ENCODE measurements at regions not wholly inside any gene's neighbourhood (a gene's known extent, or its start where the extent isn't known, plus 50 kb on each side); places are given as distances from the start of the nearest gene placed in this dataset.

- CTCF ChIA-PET: no interaction called here
- no peak for ATAC-seq
- H3K27me3 ChIP-seq (ENCODE audit: insufficient read depth, low read length): no peaks in the 10 kb centered on the region
- H3K4me2 ChIP-seq (ENCODE audit: low read length): no peak overlapping the region
- H2AFZ ChIP-seq (ENCODE audit: low read depth, low read length, poor library complexity, severe bottlenecking): no peak overlapping the region
- H3K4me3 ChIP-seq (replicated peaks in 1 of 2; ENCODE audit: low read depth in 1 of 2, low read length in 2 of 2): no peak overlapping the region
- BruUV-seq (replicated peaks): no TSS peak
- no peaks in the 10 kb centered on the region for H3K9me2 ChIP-seq (ENCODE audit: insufficient read depth)
- H4K20me1 ChIP-seq (ENCODE audit: insufficient read depth): no peaks in the 10 kb centered on the region
- no peak for DNase-seq (ENCODE audit: low read depth, low spot score)
- intact Hi-C loops (cut with micrococcal nuclease): no loop called here
- POLR2A ChIA-PET: no interaction called here
- RAD21 ChIA-PET (ENCODE audit: low non-redundant PET in 1 of 2, low total read pairs in 2 of 2, uncharacterized antibody in 2 of 2, unreplicated experiment in 2 of 2): no interaction called here
- TF ChIP-seq EZH2 (IDR thresholded peaks at IDR 0.05) (no peak), ELF1 (IDR thresholded peaks at IDR 0.05; ENCODE audit: borderline replicate concordance, low read depth) (no peak), SRF (IDR thresholded peaks at IDR 0.05; ENCODE audit: low read depth) (no peak), FOSL1 (IDR thresholded peaks at IDR 0.05; ENCODE audit: low read depth) (no peak), POLR2A (IDR thresholded peaks at IDR 0.05; ENCODE audit: borderline replicate concordance, extremely low read depth, insufficient read depth, insufficient read length) (no peak), ZNF274 (IDR thresholded peaks at IDR 0.05; ENCODE audit: low read depth, low read length) (no peak), MAX (IDR thresholded peaks at IDR 0.05) (no peak), SIN3A (IDR thresholded peaks at IDR 0.05; ENCODE audit: low read depth) (no peak), CTCF (IDR thresholded peaks at IDR 0.05 in 2 of 3, conservative IDR thresholded peaks at IDR 0.05 in 1 of 3; ENCODE audit: borderline replicate concordance in 1 of 3, insufficient read depth in 1 of 3, low read depth in 2 of 3, low read length in 2 of 3) (no peak), YY1 (IDR thresholded peaks at IDR 0.05; ENCODE audit: extremely low read depth, insufficient replicate concordance, low read depth, low read length) (no peak)
- H3K36me3 ChIP-seq (ENCODE audit: control insufficient read depth in 1 of 2, insufficient read depth in 2 of 2, low read length in 2 of 2): no peaks in the 10 kb centered on the region
- H3K4me1 ChIP-seq (ENCODE audit: control insufficient read depth in 1 of 2, insufficient read depth in 2 of 2, low read length in 2 of 2): no peaks in the 10 kb centered on the region
- no peaks in the 10 kb centered on the region for H3K9me3 ChIP-seq (ENCODE audit: control insufficient read depth in 1 of 2, insufficient read depth in 1 of 2, low read depth in 1 of 2, low read length in 2 of 2)
- no peak overlapping the region for H3K9ac ChIP-seq (ENCODE audit: low read length)
- H3K27ac ChIP-seq (ENCODE audit: low read depth, low read length): no peak overlapping the region
- H3K79me2 ChIP-seq (ENCODE audit: insufficient read depth, low read length): no peaks in the 10 kb centered on the region
Observed at GRCh38 chr9:18331808-18332209, 142.1 kb upstream of the ADAMTSL1 start.
